MM.1S (cell line): ENCODE measurements at regions not wholly inside any gene's neighbourhood (a gene's known extent, or its start where the extent isn't known, plus 50 kb on each side); places are given as distances from the start of the nearest gene placed in this dataset.

ENCODE experiments used
- DNase-seq: peaks from one replicate; pipeline ENCODE4 v3.0.0-alpha.2; 2015
- H2AFZ ChIP-seq: fragments of 300-600 bp; sonication (generic); 2 replicates; pipeline ENCODE4 v1.6.0; 2016; ENCODE audit warnings: antibody characterized with exemption, low read length
- H3F3A ChIP-seq: fragments of 300-600 bp; sonication (generic); 2 replicates; pipeline ENCODE4 v1.6.1; 2016; ENCODE audit warnings: mild to moderate bottlenecking, antibody characterized with exemption, low read length, moderate library complexity, mixed read lengths; ENCODE audit not compliant: insufficient read depth
- H3K27ac ChIP-seq: fragments of 300-600 bp; sonication (generic); 2 replicates; pipeline ENCODE4 v1.5.1; 2016; ENCODE audit warnings: mild to moderate bottlenecking, low read length
- H3K27me3 ChIP-seq: fragments of 300-600 bp; sonication (generic); replicated peaks from 2 replicates; pipeline ENCODE4 v1.6.0; 2016; ENCODE audit warnings: low read length; ENCODE audit not compliant: insufficient read depth
- H3K36me3 ChIP-seq: fragments of 300-600 bp; sonication (generic); replicated peaks from 2 replicates; pipeline ENCODE4 v1.6.1; 2016; ENCODE audit warnings: mild to moderate bottlenecking, low read length, mixed read lengths; ENCODE audit not compliant: insufficient read depth
- H3K4me1 ChIP-seq: fragments of 300-600 bp; sonication (generic); 2 replicates; pipeline ENCODE4 v1.6.1; 2016; ENCODE audit warnings: low read length, mixed read lengths
- H3K4me2 ChIP-seq: fragments of 300-600 bp; sonication (generic); 2 replicates; pipeline ENCODE4 v1.6.0; 2016; ENCODE audit warnings: low read depth, low read length
- H3K4me3 ChIP-seq: fragments of 300-600 bp; sonication (generic); 2 replicates; pipeline ENCODE4 v1.5.1; 2016; ENCODE audit warnings: low read length, mixed read lengths
- H3K79me2 ChIP-seq: fragments of 300-600 bp; sonication (generic); 2 replicates; pipeline ENCODE4 v1.6.1; 2016; ENCODE audit warnings: mixed run types, low read length, mixed read lengths
- H3K9ac ChIP-seq: fragments of 300-600 bp; sonication (generic); 2 replicates; pipeline ENCODE4 v1.6.1; 2016; ENCODE audit warnings: low read length, mixed read lengths
- H3K9me2 ChIP-seq: fragments of 300-600 bp; sonication (generic); replicated peaks from 2 replicates; pipeline ENCODE4 v1.6.1; 2016; ENCODE audit warnings: mild to moderate bottlenecking, low read length, mixed read lengths; ENCODE audit not compliant: insufficient read depth
- H3K9me3 ChIP-seq: fragments of 300-600 bp; sonication (generic); replicated peaks from 2 replicates; pipeline ENCODE4 v1.6.1; 2016; ENCODE audit warnings: mild to moderate bottlenecking, low read length, mixed read lengths; ENCODE audit not compliant: insufficient read depth
- H4K20me1 ChIP-seq: fragments of 300-600 bp; sonication (generic); 2 replicates; pipeline ENCODE4 v1.6.1; 2016; ENCODE audit warnings: mild to moderate bottlenecking, low read length, moderate library complexity, mixed read lengths; ENCODE audit not compliant: insufficient read depth
- CTCF ChIP-seq: fragments of 300-600 bp; sonication (generic); IDR thresholded peaks from 2 replicates; pipeline ENCODE4 v1.5.1; 2016; ENCODE audit warnings: antibody characterized with exemption, low read length, mixed read lengths
- EZH2 ChIP-seq: fragments of 300-600 bp; sonication (generic); optimal IDR thresholded peaks from 2 replicates; pipeline ENCODE3; 2017; ENCODE audit warnings: low read depth, mild to moderate bottlenecking, antibody characterized with exemption, low read length, mixed read lengths
- EZH2phosphoT487 ChIP-seq: fragments of 300-600 bp; sonication (generic); IDR thresholded peaks from 2 replicates; pipeline ENCODE4 v1.6.1; 2018; ENCODE audit warnings: antibody characterized with exemption, low read length

GRCh38 chr20:20953738-20954618 is 152.2 kb downstream of the LINC00237 start:
- Histone ChIP-seq H3K36me3 (no peaks in the 10 kb centered on the region), H3K4me2 (peak overlapping the region; percentile 78), H2AFZ (peak overlapping the region; percentile 52), H3K9ac (no peak overlapping the region), H3K4me1 (peaks cover 8% of the 10 kb centered on the region; the same call in 1 of the 2 replicates), H3K27ac (no peak overlapping the region), H3K9me3 (no peaks in the 10 kb centered on the region), H3K79me2 (no peaks in the 10 kb centered on the region), H4K20me1 (no peaks in the 10 kb centered on the region), H3K4me3 (peak overlapping the region; percentile 34), H3K9me2 (no peaks in the 10 kb centered on the region), H3F3A (peaks cover 5% of the 10 kb centered on the region; the same call in 1 of the 2 replicates), H3K27me3 (no peaks in the 10 kb centered on the region)
- peak; percentile 61 for DNase-seq
- TF ChIP-seq CTCF (no peak), EZH2phosphoT487 (no peak), EZH2 (no peak)

- no peak overlapping the region for H3K27ac ChIP-seq
- peaks cover 8% of the 10 kb centered on the region; the same call in 1 of the 2 replicates for H3K4me1 ChIP-seq
- H3K4me3 ChIP-seq, result no peak overlapping the region
- H3K9ac ChIP-seq, result no peak overlapping the region
- H3K4me2 ChIP-seq, result no peak overlapping the region
- no peaks in the 10 kb centered on the region for H3K9me3 ChIP-seq
- H3K79me2 ChIP-seq, result no peaks in the 10 kb centered on the region
- DNase-seq, result no peak
- H3K9me2 ChIP-seq, result no peaks in the 10 kb centered on the region
- H3K27me3 ChIP-seq, result no peaks in the 10 kb centered on the region
- no peak overlapping the region for H2AFZ ChIP-seq
- no peaks in the 10 kb centered on the region for H3K36me3 ChIP-seq
- H3F3A ChIP-seq, result peaks cover 5% of the 10 kb centered on the region; the same call in 1 of the 2 replicates
- TF ChIP-seq CTCF, result no peak
- TF ChIP-seq EZH2phosphoT487, result no peak
- TF ChIP-seq EZH2, result no peak
- H4K20me1 ChIP-seq, result no peaks in the 10 kb centered on the region
Observed at GRCh38 chr20:20950620-20951019, 155.5 kb downstream of the LINC00237 start.

DNA sequence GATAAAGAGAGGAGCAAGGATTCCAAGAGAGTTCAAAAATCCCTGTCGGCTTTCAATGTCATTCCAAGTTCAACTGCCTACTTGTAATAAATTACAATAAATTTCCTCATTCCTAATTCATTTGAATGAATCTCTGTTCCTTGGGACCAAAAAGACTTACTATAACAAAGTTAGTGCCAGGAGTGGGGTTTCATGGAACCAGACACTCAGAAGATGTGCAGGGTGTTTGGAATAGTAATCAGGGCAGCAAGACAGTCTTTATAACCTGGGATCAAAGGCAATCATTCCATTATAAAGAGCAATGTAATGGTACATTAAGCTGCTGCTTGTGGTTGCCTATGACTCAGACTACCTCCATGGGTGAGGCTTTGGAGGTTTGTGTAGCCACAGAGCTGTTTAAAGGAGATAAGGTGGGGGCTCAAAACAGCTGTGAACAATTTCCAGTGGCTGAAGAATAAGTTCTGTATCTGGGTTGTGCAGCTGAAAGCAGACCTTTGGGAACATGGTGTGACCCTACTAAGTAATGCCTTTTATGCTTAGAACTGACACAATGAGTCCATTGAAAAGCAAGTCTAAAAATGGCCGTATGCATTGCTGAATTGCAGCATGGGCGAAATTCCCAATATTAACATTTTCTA is 159.9 kb downstream of the LINC00237 start:
- no peak for TF ChIP-seq EZH2phosphoT487
- TF ChIP-seq CTCF, result no peak
- TF ChIP-seq EZH2, result no peak
- no peaks in the 10 kb centered on the region for H3K79me2 ChIP-seq
- no peaks in the 10 kb centered on the region for H4K20me1 ChIP-seq
- no peak overlapping the region for H3K4me2 ChIP-seq
- no peaks in the 10 kb centered on the region for H3K4me1 ChIP-seq
- no peaks in the 10 kb centered on the region for H3K27me3 ChIP-seq
- no peaks in the 10 kb centered on the region for H3K9me2 ChIP-seq
- H3K4me3 ChIP-seq, result no peak overlapping the region
- H3K27ac ChIP-seq, result no peak overlapping the region
- no peaks in the 10 kb centered on the region for H3F3A ChIP-seq
- no peak overlapping the region for H2AFZ ChIP-seq
- DNase-seq, result no peak
- no peaks in the 10 kb centered on the region for H3K9me3 ChIP-seq
- H3K9ac ChIP-seq, result no peak overlapping the region
- no peaks in the 10 kb centered on the region for H3K36me3 ChIP-seq
